Right atrium auricular region (tissue), 2 donors: ENCODE measurements at regions not wholly inside any gene's neighbourhood (a gene's known extent, or its start where the extent isn't known, plus 50 kb on each side); places are given as distances from the start of the nearest gene placed in this dataset.

Source experiments
- DNase-seq: peaks from one replicate; pipeline ENCODE4 v3.0.0-alpha.2; 2019; ENCODE audit warnings: low spot score
- H3K27ac ChIP-seq, 2 donors: fragments of 200-600 bp; sonication (generic); 1 replicate in 1 of 2; 2 replicates in 1 of 2; pipeline ENCODE4 v1.5.1; 2016 to 2019
- H3K27me3 ChIP-seq, 2 donors: fragments of 200-600 bp; sonication (generic); one replicate each; pipeline versions ENCODE4 v1.5.1 to v1.6.0; 2017 to 2019
- H3K36me3 ChIP-seq: fragments of 200-600 bp; sonication (generic); one replicate; pipeline ENCODE4 v1.5.1; 2016
- H3K4me1 ChIP-seq, 2 donors: fragments of 200-600 bp; sonication (generic); one replicate each; pipeline versions ENCODE4 v1.5.1 to v1.6.0; 2017 to 2019
- H3K4me3 ChIP-seq, 2 donors: fragments of 200-600 bp; sonication (generic); 1 replicate in 1 of 2; 2 replicates in 1 of 2; pipeline ENCODE4 v1.5.1; 2017 to 2019; ENCODE audit warnings: mild to moderate bottlenecking in 1 of 2, moderate library complexity in 1 of 2
- H3K9me3 ChIP-seq, 2 donors: fragments of 200-600 bp; sonication (generic); one replicate each; pipeline ENCODE4 v1.5.1; 2019
- CTCF ChIP-seq, 2 donors: fragments of 200-600 bp; sonication (generic); IDR thresholded peaks; one replicate each; pipeline ENCODE4 v1.5.1; 2019; ENCODE audit warnings: antibody characterized with exemption in 2 of 2
- microRNA counts, 2 donors: library from miRNA; unstranded; fragments of <30 nt; microRNA quantifications; one replicate each; lab custom pipeline; 2016 to 2017
- microRNA-seq, 2 donors: library from miRNA; unstranded; fragments of <30 nt; microRNA quantifications; one replicate each; pipeline ENCODE4, GENCODE V29; 2016 to 2017; ENCODE audit warnings: borderline number of aligned reads in 2 of 2, borderline replicate concordance in 1 of 2

DNA sequence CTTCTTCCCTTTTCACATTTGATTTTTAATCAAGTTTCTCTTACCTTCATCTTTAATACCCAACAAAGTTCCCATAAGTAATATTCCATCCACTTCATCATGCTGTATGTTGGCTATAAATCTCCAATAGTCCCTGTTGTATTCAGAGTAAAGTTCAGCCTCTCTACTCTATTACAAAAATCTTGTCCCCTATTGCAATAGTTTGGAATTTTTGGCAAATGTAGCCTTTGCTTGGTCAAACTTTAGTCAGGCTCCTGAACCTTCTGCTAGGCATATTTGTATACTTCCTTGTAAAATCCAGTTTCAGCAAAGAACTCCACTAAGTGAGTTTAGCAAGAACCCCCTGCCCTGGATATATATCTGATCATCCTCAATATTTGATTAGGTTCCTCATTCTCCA is 54.0 kb upstream of the PACRGL start:
- Histone ChIP-seq H3K4me1 (no peaks in the 10 kb centered on the region), H3K27ac (no peak overlapping the region), H3K4me3 (no peak overlapping the region), H3K36me3 (no peaks in the 10 kb centered on the region), H3K27me3 (no peaks in the 10 kb centered on the region), H3K9me3 (peaks cover 0 to 5% of the 10 kb centered on the region in 2 donors)
- DNase-seq: no peak
- no peak for TF ChIP-seq CTCF (IDR thresholded peaks at IDR 0.05)

MicroRNAs in the stretch of these regions (microRNA counts, 767-probe panel; counts per million panel counts)
- microRNA hsa-miR-218-5p (lab: Ali Mortazavi, UCI): 3,534 to 8,374 counts per million in 2 donors

Small RNA genes lying in the stretch of these regions (microRNA-seq; reads per million reads assigned to microRNA genes)
- gene MIR218-1: 45.2 to 58.8 reads per million in 2 donors
